GM23248 (cell line): ENCODE measurements at regions not wholly inside any gene's neighbourhood (a gene's known extent, or its start where the extent isn't known, plus 50 kb on each side); places are given as distances from the start of the nearest gene placed in this dataset.

Experiments
- DNase-seq: peaks from one replicate; pipeline ENCODE4 v3.0.0-alpha.2; 2015
- H2AFZ ChIP-seq: fragments of 200-600 bp; sonication (generic); 2 replicates; pipeline ENCODE4 v1.6.1; 2016; ENCODE audit warnings: antibody characterized with exemption
- H3F3A ChIP-seq: fragments of 200-600 bp; sonication (generic); 2 replicates; pipeline ENCODE4 v1.6.1; 2016; ENCODE audit warnings: mild to moderate bottlenecking, antibody characterized with exemption, mixed run types; ENCODE audit not compliant: insufficient read depth
- H3K27ac ChIP-seq: fragments of 200-600 bp; sonication (generic); 2 replicates; pipeline ENCODE4 v1.5.1; 2016; ENCODE audit warnings: mild to moderate bottlenecking
- H3K27me3 ChIP-seq: fragments of 200-600 bp; sonication (generic); replicated peaks from 2 replicates; pipeline ENCODE4 v1.6.1; 2016; ENCODE audit warnings: mild to moderate bottlenecking; ENCODE audit not compliant: insufficient read depth
- H3K36me3 ChIP-seq: fragments of 200-600 bp; sonication (generic); 2 replicates; pipeline ENCODE4 v1.6.1; 2016; ENCODE audit warnings: low read depth, mild to moderate bottlenecking
- H3K4me1 ChIP-seq: fragments of 200-600 bp; sonication (generic); 2 replicates; pipeline ENCODE4 v1.6.1; 2016; ENCODE audit warnings: mild to moderate bottlenecking; ENCODE audit not compliant: insufficient read depth
- H3K4me2 ChIP-seq: fragments of 200-600 bp; sonication (generic); one replicate; pipeline ENCODE4 v1.6.1; 2016; ENCODE audit warnings: mild to moderate bottlenecking; ENCODE audit not compliant: unreplicated experiment
- H3K4me3 ChIP-seq: fragments of 200-600 bp; sonication (generic); 2 replicates; pipeline ENCODE4 v1.5.1; 2016; ENCODE audit warnings: mild to moderate bottlenecking
- H3K79me2 ChIP-seq: fragments of 200-600 bp; sonication (generic); 2 replicates; pipeline ENCODE4 v1.6.1; 2016; ENCODE audit warnings: mild to moderate bottlenecking; ENCODE audit not compliant: insufficient read depth
- H3K9ac ChIP-seq: fragments of 200-600 bp; sonication (generic); 2 replicates; pipeline ENCODE4 v1.6.1; 2016; ENCODE audit warnings: mild to moderate bottlenecking
- H3K9me2 ChIP-seq: fragments of 200-600 bp; sonication (generic); 2 replicates; pipeline ENCODE4 v1.6.1; 2016; ENCODE audit warnings: mixed run types, mild to moderate bottlenecking, moderate library complexity; ENCODE audit not compliant: insufficient read depth
- H3K9me3 ChIP-seq: fragments of 200-600 bp; sonication (generic); one replicate; pipeline ENCODE4 v1.6.1; 2017; ENCODE audit warnings: low read depth
- H4K20me1 ChIP-seq: fragments of 200-600 bp; sonication (generic); 2 replicates; pipeline ENCODE4 v1.6.0; 2016; ENCODE audit not compliant: insufficient read depth
- EZH2 ChIP-seq: fragments of 200-600 bp; sonication (generic); IDR thresholded peaks from 2 replicates; pipeline ENCODE4 v1.6.1; 2018; ENCODE audit warnings: antibody characterized with exemption, mild to moderate bottlenecking; ENCODE audit not compliant: insufficient read depth, poor library complexity, severe bottlenecking
- EZH2phosphoT487 ChIP-seq: fragments of 200-600 bp; sonication (generic); IDR thresholded peaks from 2 replicates; pipeline ENCODE4 v1.6.1; 2018; ENCODE audit warnings: antibody characterized with exemption, moderate library complexity, mild to moderate bottlenecking, low read depth; ENCODE audit not compliant: insufficient read depth
- WGBS, 2 experiments: methylation state at CpG; one replicate each; pipeline ENCODE4 v1.1.6; 2015 to 2017; ENCODE audit warnings: low lambda C conversion rate in 2 of 2, low coverage in 1 of 2; ENCODE audit errors: missing lambda C conversion rate in 2 of 2; 5-methylcytosine and 5-hydroxymethylcytosine counted together
- in situ Hi-C: fragments of 300-500 bp; cut with MboI; formaldehyde crosslinking; loops from 2 replicates; pipeline ENCODE4 v1.15.0; 2020

DNA sequence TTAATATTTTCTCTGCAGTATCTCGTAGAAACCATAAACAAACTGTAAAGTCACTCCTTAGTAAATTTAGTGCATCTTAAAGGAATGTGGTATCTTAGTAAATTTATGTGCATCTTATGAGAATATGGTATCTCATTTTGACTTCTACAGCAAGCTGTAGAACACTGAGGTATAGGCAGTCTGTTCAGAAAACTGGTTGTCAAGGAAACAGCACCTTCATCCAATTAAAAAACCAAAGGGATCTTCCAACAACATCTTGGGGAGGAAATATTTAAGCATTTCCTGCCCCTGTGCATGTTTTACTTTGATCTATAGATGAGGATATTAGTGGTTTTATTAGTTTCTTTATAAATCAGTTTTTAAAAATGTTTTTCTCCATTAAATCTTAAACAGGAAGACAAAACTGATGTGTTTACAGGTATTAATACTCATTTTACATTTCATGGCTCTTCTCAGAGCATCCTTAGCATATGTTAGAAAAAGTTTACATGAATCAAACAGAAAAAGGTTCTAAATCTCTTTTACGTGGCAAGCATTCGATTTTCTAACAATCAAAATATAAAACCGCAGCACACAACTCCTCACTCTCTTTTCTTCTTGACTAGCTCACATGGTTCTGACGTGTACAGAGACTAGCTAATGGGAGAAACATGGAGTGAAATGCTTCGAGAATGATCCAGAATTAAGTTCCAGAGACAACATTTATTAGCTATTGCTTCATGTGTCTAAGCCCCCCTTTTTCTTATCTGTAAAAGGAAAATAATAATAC is 668.8 kb downstream of the PTPRC start:
- TF ChIP-seq EZH2phosphoT487 (no peak), EZH2 (no peak)
- in situ Hi-C loops = no loop called here
- Histone ChIP-seq H3K27me3 (0 out of 2 replicates have a peak, but pooled peaks cover 3% of the 10 kb centered on the region), H4K20me1 (no peaks in the 10 kb centered on the region), H3K9me2 (no peaks in the 10 kb centered on the region), H3K4me1 (peaks cover under 1% of the 10 kb centered on the region; the same call in 1 of the 2 replicates), H3K9me3 (no peaks in the 10 kb centered on the region), H3K4me2 (no peak overlapping the region), H3K27ac (no peak overlapping the region), H3K79me2 (no peaks in the 10 kb centered on the region), H3K4me3 (no peak overlapping the region), H2AFZ (no peak overlapping the region), H3F3A (no peaks in the 10 kb centered on the region), H3K9ac (no peak overlapping the region), H3K36me3 (no peaks in the 10 kb centered on the region)
- 52 to 57% methylated on average over 6 of the region's 6 CpGs for WGBS, 2 experiments
- no peak for DNase-seq

DNA sequence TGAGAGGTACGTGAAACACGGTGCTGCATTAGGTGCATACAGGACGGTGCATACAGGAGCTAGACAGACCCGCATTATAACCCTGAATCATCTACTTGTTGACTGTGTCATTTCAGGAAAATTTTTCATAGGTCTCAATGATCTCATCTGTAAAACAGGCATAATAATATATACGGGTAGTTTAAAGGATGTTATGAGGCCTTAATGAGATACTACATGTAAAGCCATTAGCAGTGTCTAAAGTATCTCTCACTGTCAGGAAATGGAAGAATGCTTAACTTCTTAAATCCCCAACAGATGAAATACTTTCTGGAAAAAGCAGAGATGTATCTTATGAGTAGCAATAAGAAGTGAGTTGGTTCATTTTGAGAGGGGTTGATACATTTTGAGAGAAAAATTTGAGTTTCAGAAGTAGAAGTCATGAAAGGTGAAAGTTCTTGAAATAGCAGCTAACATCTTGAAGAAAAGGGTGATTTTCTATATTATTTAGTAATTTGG is 669.6 kb downstream of the PTPRC start:
- no peaks in the 10 kb centered on the region for H3K9me3 ChIP-seq
- H3K9me2 ChIP-seq = no peaks in the 10 kb centered on the region
- 55 to 63% methylated on average over 5 of the region's 5 CpGs for WGBS, 2 experiments
- no peaks in the 10 kb centered on the region for H3K4me1 ChIP-seq
- no peak overlapping the region for H3K4me2 ChIP-seq
- TF ChIP-seq EZH2 = no peak
- no peak for TF ChIP-seq EZH2phosphoT487
- DNase-seq = no peak
- no peak overlapping the region for H3K4me3 ChIP-seq
- in situ Hi-C loops = no loop called here
- H3K27me3 ChIP-seq = 0 out of 2 replicates have a peak, but pooled peaks cover 3% of the 10 kb centered on the region
- no peaks in the 10 kb centered on the region for H3F3A ChIP-seq
- no peaks in the 10 kb centered on the region for H4K20me1 ChIP-seq
- H3K79me2 ChIP-seq = no peaks in the 10 kb centered on the region
- H3K27ac ChIP-seq = no peak overlapping the region
- H3K9ac ChIP-seq = no peak overlapping the region
- no peak overlapping the region for H2AFZ ChIP-seq
- no peaks in the 10 kb centered on the region for H3K36me3 ChIP-seq

DNA sequence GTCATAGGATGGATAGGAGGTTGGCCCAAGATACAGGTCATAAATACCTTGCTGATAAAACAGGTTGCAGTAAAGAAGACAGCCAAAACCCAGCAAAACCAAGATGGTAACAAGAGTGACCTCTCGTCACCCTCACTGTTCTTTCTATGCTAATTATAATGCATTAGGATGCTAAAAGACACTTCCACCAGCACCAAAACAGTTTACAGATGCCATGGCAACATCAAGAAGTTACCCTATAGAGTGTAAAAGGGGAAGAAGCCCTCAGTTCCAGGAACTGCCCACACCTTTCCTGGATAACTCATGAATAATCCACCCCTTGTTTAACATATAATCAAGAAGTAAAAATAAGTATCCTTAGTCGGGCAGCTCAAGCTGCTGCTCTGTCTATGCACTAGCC is 671.9 kb downstream of the PTPRC start:
- Histone ChIP-seq H3K4me3 (no peak overlapping the region), H3K4me1 (no peaks in the 10 kb centered on the region), H3F3A (no peaks in the 10 kb centered on the region), H3K27ac (no peak overlapping the region), H3K9me3 (no peaks in the 10 kb centered on the region), H2AFZ (no peak overlapping the region), H4K20me1 (no peaks in the 10 kb centered on the region), H3K27me3 (0 out of 2 replicates have a peak, but pooled peaks cover 3% of the 10 kb centered on the region), H3K9ac (no peak overlapping the region), H3K9me2 (no peaks in the 10 kb centered on the region), H3K36me3 (no peaks in the 10 kb centered on the region), H3K4me2 (no peak overlapping the region), H3K79me2 (no peaks in the 10 kb centered on the region)
- WGBS, 2 experiments = 45 to 49% methylated on average over 2 of the region's 2 CpGs
- DNase-seq = no peak
- TF ChIP-seq EZH2phosphoT487 = no peak
- no peak for TF ChIP-seq EZH2
- in situ Hi-C loops = no loop called here

DNA sequence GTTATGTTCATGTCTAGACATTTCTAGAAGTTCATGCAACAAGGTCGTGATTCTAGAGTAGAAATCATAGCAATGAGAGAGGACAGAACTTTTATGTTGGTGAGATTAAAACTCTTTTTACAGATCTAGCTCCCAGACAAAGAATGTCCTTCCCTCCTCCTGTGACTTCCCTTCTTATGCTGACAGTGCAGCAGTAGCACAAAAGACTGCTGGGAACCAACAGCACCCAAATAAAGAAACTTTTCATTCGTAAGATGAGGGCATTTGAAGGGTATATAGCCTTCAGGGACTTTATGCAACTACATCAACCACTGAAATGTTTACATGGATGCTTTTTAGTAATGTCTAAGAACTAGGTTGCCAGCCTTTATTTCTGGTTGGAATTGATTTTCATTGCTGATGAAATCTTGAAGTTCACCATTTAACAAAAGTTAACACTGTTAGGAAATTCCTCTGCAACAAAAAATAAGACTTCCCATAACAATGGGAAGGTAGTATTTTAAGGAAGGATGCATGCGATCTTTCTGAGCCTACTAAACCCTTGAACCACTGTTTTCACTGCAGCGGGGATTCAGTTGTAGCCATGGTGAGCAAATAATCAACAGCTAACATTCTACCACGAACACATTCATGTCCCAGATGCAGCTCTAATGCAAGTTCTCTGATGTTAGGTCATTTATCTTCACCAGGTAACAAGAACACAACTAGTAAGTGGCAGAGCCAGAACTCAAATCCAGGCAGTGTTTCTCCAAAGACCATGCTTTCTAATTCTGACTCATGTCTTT is 672.8 kb downstream of the PTPRC start:
- Histone ChIP-seq H3K79me2 (no peaks in the 10 kb centered on the region), H4K20me1 (no peaks in the 10 kb centered on the region), H3K9me3 (no peaks in the 10 kb centered on the region), H3F3A (no peaks in the 10 kb centered on the region), H3K4me2 (no peak overlapping the region), H3K4me3 (no peak overlapping the region), H3K27me3 (0 out of 2 replicates have a peak, but pooled peaks cover 3% of the 10 kb centered on the region), H3K36me3 (no peaks in the 10 kb centered on the region), H3K9me2 (no peaks in the 10 kb centered on the region), H3K27ac (no peak overlapping the region), H2AFZ (no peak overlapping the region), H3K9ac (no peak overlapping the region), H3K4me1 (no peaks in the 10 kb centered on the region)
- TF ChIP-seq EZH2phosphoT487 (no peak), EZH2 (no peak)
- DNase-seq = no peak
- in situ Hi-C loops = no loop called here
- 42 to 44% methylated on average over 5 of the region's 5 CpGs for WGBS, 2 experiments
